Germinal center (tissue), 1 donor: ENCODE measurements at regions not wholly inside any gene's neighbourhood (a gene's known extent, or its start where the extent isn't known, plus 50 kb on each side); places are given as distances from the start of the nearest gene placed in this dataset.
"Not testable (repeated sequence)": the region's sequence is repeated elsewhere in the genome, so short reads cannot be mapped to it uniquely, and the experiment has no call there.

Experiments
- DNase-seq: peaks from one replicate; pipeline ENCODE4 v3.0.0; 2012; ENCODE audit warnings: mixed read lengths, low spot score

DNA sequence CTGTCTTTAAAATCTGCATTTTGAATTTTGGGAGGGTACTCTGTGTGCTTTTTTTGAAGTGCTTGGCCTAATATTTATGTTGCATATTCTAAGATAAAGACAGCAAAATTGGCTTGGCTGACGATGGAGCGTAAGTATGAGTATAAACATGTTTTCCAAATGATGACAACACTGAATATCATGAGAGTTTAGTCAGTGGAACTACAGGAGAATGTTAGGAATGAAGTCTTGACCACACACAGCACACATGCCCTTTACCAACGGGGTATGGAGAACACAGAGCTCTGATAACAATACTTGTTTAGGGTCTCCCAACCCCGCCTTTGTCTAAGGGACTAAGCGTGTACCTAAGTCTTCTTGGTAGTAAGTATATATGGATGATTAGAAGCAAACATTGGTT is 253.9 kb upstream of the FZD8 start:
- DNase-seq = no peak

DNA sequence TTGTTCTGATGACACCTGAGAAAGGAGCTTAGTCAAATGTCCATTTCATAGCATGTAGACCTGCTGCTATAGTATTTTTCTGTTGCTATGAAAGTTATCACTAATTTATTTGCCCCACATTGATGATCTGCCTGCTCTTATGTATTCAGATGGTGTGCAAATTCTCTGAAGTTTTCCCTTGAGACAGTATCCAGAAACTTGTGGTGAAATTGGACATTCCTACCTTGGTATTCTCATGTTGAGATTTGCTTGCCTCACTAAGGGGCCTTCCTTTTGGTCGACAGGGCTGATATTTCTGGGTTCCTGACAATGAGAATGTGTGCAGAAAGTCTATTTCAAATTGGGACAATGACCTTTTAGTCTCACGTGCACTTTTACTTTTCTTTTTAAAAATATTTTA is 253.2 kb upstream of the FZD8 start:
- DNase-seq = no peak

DNA sequence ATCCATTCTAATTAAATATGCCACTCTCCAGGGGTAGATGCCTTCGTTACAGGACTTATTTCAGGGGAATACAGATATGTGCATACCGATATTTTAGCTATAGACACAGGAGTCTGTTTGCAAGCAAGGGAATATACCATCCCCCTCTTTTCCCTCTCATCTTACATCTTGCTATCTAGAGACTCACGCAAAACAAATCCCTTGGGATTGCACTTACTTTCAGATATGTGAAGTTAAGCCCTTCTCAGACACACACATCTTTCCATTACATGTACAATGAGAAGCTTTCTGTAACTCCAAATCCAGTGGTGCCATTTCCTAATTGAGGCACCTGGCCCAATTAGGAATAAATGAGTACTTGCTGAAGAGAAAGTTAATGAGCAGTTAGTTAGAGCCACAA is 250.4 kb upstream of the FZD8 start:
- DNase-seq = no peak

DNA sequence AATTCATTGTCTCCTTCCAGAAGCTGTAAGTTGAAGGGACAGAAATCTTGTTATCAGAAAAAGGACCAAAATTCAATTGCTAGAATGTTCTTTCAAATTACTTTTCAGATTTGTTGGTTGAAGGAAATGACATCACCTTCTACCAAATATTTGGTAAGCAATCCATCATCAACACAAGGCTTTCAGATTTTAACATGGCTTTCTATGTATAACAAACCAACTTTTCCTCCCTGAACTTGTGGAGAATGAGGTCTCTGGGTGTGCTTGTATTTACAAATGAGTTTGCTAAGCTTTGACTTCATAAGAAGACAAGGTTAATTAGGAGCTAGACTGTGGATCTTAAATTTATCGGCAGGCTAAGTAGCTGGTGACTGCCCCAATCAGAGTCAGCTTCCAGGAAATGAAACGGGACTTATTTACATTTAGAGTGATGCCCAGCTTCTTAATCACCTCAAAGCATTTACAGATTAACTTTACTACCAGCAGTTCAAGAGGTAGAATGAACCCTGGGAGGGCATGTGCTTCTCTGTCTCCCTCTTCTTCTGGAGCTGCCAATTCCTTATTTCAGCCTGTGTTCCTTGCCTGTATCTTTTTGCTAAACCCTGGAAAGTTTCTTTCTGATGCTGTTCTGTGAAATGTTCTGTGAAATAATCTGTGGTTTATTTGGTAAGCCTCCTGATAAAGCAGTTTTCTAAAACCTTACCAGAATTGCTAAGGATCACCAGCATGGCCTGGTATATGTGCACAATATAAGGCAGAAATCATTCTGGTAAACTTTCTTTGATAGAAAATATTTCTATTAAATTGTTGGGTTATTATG is 248.8 kb upstream of the FZD8 start:
- DNase-seq = no peak

DNA sequence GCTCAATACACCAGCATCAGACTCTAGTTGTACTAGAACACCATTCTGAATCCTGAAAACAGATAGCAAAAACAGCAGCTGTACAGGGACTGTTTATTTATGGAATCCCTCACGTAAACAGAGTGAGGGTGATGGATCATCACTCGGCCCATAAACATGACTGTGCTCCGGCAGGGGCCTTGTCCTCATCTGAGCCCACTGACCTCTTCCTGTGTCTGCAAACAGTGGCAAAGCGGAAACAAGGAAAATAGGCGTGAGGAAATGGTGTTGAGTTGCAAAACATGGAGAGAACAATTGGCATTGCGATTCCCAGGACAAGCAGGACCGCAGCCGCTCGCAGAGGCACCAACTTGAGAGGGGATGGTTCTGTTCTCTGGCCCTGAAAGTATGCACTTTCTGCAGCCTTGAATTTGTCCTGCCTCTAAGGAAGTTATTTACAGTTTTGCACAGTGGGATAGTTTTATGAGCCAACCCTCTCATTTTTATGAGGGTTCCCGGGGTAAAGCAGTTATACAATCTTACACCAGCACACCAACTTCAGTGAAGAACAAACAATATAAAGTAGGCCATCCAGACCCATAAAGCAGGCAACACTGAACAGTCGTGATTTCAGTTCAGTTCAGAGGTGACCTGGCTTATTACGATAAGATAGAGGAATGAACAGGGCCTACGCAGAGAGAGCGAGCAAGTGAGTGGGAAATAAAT is 248.0 kb upstream of the FZD8 start:
- DNase-seq = no peak

DNA sequence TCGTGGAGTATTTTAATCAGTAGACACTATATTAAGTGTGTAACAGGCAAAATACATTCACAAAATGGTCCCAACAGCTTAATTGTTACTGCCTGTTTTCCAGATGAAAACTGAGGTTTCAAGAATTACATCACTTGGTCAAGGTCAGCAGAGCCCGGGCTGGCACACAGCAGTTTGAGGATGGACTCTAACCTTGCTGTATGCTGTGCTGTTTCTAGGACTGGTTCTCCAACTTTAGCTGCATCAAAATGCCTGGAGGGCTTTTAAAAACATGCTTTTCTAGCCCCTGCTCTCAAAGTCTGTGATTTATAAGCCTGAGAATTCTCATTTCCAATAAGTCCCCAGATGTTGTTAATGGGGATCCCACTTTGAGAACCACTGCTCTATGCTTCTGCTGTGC is 247.1 kb upstream of the FZD8 start:
- no peak for DNase-seq

DNA sequence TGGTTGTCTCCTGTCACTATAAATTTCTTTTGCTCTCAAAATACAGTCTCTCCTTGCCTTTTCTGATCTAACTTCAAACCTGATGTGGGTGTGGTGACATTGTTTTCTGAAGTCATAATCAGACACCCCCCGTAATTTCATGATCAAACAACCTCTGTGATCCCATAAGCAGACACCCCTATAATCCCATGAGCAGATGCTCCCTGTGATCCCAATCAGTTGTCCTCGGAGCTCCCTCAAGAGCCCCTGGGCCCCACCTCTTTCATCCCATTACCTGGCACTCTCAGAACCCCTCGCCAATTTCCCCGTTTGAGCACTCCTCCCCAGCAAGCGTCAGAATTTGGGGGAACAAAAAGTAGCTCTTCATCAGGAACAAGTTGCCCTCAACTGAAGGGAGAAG is 246.3 kb upstream of the FZD8 start:
- DNase-seq = no peak

DNA sequence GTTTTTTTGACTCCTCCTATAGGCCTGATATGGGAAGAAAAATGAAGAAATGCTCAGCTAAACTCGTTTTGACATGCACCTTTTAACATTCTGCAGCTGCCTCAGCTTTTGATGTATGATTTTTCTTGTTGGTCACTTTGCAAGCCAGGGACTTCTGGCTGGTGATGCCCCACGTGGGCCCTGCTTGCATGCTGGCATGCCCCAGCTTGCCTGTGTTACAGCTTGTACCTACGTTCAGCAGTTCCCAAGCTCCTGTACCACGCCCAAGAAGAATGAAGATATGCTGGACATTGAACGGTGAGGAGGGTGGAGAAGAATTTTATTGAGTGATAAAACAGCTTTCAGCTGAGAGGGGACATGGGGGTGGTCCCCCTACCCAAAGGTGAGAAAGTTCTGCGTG is 245.6 kb upstream of the FZD8 start:
- DNase-seq = no peak

DNA sequence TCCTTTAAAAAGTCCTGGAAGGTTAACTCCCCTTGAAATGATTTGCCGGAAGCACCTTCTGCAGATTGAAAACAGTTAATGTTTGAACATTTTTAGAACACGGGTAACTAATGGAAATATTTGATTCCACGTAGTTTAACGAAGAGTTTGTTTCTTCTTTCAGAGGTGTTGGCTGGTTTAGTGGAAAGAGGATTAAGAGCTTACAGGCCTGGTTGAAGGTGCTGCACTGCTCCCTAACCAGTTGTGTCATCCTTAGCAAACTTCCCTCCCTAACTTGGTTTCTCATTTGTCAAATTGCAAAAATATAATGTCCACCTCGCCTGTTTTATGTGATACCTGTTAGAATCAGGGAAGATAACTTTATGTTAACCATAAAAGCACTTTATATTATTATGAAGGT is 243.0 kb upstream of the FZD8 start:
- DNase-seq = no peak

DNA sequence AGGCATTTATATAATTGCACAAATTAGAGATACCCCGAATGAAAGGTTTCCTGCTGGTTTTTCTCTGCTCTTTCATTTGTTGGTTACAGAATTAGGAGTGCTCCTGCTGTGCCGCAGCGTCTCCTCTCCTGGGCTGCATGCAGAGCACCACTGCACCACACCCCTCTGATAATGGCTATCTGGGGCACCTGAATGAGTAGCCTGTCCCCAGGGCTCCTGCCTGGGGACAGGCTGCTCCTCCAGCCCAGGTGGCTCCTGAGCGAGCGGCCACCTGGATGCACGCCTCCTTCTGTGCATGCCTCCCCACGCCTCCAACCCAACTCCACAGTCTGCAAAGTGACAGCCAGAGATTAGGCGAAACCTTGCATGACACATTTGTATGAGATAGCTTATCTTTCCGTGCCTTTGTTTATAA is 242.6 kb upstream of the FZD8 start:
- DNase-seq = no peak

DNA sequence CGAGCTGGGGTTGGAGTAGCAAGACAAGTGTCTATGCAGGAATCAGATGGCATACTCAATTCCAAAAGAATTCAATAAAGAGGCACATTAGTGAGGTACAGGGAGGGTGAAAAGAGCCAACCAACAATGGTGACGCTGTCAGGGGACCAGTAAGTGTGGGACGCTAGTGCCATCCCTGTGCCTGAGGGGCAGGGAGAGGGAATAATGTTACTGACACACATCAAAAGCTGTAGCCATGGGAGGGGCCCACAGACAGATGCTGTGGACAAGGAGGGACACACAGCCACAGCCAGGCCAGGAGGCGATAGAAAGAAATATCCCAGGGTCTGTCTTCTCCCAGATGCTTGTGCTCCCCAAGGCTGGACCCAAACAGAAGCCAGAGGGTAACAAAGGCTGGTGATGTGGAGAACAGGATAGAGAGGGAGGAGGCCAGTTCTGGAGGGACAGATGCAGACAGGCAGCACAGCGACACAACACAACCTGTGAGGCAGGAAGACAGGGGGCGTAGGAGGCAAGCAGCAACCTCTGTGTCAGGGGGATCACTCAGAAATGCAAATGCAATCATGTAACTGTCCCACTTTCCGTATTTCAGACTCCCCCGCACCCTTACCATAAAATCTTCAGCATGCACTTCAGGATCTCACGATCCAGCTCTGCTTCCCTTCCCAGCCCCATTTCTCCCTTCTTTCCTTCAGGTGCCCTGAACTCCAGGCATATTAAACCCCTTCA is 240.5 kb upstream of the FZD8 start:
- no peak for DNase-seq

DNA sequence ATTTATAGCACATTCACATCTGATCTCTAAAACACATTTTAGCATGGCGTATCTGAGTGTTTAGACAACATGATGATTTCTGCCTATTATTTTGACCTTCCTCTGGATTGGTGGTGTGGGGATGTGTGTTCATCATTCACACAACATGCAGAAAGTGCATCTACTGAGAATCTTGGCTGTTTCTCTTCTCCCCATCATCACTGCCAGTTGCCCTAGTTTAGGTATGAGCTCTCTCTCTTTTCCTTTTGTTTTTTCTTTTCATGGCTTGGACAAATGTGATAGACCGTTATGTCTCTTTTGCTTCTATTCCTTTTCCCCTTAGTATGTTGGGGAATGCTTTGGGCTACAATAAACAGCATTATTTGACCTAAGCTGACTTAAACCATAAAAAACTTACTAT is 239.2 kb upstream of the FZD8 start:
- no peak for DNase-seq

DNA sequence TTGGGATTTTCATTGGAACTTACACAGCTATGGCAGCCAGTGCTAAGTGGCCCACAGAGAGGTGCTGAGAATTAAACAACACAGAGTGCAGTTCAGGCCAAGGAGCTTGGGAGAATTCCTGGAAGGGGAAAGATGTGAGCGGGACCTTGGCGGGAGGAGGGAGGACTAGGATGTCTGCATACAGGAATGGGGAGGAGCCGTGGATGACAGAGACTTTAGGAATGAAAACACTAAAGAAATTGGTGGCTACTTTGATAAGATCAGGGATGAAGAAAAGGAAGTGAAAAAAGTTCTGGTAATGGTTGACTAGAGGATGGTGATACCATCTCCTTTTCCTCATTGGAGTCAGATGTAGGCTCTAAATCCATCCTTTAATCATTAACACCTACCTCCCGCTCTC is 234.2 kb upstream of the FZD8 start:
- DNase-seq = no peak

DNA sequence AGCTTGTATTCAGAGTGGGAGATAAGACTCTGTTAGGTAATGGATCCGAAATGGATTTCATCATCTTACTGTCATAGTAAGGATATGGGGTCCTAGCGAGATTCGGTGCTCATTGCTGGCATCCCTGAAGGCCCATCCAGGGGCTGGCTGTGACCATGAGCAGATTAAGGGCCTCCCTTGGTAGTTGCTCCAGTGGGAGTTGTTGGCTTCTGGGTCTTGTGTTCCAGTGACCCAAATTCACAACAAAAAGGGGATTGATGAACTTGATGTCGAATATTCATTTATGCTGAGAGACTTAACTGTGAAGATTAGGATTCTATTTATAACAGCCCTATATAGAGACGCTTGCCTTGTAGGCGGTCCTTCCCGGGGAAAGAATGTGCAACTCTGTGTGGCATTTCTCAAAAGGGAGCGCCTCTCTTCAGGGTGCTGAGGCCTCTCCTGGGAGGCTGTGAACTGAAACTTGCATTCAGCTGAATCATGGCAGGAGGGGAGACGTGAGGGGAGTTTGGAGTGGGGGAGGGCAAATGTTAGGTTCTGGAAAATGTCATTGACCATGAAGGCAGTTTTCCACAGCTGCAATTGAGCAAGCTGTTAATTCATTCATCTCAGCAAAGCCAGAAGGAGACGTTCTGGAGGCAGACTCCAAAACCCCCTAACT is 233.1 kb upstream of the FZD8 start:
- no peak for DNase-seq

DNA sequence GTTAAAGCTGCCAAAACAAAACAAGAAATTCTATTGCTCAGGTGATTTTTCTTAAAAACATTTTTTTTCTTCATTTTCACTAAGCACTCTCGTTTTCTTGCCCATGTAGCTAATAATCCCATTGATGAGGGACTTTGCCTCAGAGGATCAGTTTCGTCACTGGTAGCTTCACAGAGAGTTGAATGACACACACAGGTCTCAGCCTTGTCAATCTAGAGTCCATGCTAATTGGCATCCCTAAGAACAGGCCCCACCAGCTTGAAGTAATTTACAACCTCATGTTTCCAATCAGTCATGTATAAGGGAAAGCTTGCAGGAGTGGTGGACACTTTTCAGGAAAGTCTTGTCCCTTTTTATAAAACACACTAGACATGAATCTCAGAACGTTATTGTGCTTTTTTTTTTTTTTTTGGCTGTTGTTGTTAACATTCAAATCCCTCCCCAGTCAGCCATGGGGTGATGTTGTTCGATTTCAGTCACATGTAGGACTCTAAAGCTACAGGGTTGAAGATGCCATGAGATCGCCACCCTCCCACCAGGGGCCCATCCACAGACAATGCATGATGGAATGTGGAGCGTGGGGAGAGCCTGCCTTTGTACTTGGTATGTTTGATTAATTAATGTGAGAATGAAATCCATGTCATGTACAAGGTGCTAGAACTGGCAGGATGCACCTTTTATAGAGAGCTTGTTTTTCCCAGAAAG is 232.4 kb upstream of the FZD8 start:
- DNase-seq = no peak

DNA sequence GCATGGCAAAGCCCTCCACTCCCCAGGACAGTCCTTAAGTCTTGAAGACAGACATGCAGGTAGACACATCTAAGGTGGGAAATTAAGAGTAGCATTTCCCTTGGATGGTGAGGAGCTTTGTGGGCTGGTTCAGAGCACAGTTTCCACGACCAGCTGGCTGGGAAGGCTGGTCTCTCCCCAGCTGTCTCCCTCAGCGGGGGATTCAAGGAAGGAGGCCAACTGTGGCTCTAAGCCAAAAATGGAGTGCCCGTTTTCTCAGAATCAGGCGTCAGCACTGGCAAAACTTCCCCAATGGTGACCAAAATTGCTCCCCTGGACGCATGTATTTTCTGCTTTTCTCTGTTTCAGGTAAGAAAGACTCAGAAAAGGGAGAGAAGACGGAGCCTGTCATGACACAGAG is 230.6 kb upstream of the FZD8 start:
- no peak for DNase-seq

DNA sequence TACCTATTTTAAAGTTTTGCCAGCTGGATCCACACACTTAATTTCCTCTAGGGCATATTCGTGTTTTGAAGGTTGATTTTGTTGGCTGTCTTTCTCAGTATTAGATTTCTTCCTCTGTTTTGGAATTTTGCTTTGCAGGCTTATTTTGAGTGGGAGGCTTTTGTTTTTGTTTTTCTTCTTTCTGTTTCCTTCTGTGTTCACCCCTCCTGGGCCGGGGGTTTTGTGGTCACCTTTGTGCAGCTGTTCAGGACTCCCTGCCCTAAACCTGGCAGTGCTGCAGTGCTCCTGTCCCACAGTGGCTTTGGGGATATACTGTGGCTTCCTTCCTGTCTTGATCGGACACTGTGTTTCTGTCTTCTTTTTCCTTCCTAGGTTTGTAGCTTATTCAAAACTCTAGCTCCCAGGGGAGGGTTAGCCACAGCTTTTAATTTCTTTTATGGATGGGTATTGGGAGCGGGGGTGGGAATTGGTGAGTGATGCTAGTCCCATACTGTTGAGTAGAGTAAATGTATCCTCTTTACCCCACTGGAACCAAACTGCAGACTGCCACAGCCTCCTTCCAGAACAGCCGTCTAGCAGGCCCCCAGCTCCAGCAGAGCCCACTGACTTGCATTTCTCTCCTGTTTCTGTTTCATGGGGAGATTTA is 228.7 kb upstream of the FZD8 start:
- no peak for DNase-seq

DNA sequence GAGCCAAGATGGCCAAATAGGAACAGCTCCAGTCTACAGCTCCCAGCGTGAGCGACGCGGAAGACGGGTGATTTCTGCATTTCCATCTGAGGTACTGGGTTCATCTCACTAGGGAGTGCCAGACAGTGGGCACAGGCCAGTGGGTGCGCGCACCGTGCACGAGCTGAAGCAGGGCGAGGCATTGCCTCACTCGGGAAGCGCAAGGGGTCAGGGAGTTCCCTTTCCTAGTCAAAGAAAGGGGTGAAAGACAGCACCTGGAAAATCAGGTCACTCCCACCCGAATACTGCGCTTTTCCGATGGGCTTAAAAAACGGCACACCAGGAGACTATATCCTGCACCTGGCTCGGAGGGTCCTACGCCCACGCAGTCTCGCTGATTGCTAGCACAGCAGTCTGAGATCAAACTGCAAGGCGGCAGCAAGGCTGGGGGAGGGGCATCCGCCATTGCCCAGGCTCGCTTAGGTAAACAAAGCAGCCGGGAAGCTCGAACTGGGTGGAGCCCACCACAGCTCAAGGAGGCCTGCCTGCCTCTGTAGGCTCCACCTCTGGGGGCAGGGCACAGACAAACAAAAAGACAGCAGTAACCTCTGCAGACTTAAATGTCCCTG is 216.7 kb upstream of the FZD8 start:
- DNase-seq = not testable (repeated sequence)

DNA sequence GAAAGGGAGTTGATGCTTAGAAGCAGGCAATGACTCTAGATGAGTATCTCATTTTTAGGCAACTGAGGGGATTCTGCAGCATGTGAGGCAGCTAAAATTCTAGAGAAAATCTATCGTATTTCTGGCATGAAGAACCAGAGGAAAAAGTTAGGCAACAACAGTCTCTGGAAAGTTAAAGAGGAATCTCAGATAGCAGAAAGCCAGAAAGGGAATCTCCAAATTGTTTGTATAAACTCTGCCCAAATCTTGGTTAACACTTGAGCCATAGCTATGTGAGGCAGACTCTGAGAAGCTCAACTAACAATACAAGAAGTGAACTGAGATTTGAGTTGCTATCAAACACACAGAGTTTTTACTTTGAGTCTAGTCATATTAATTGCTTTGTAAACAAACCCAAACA is 215.8 kb upstream of the FZD8 start:
- no peak for DNase-seq

DNA sequence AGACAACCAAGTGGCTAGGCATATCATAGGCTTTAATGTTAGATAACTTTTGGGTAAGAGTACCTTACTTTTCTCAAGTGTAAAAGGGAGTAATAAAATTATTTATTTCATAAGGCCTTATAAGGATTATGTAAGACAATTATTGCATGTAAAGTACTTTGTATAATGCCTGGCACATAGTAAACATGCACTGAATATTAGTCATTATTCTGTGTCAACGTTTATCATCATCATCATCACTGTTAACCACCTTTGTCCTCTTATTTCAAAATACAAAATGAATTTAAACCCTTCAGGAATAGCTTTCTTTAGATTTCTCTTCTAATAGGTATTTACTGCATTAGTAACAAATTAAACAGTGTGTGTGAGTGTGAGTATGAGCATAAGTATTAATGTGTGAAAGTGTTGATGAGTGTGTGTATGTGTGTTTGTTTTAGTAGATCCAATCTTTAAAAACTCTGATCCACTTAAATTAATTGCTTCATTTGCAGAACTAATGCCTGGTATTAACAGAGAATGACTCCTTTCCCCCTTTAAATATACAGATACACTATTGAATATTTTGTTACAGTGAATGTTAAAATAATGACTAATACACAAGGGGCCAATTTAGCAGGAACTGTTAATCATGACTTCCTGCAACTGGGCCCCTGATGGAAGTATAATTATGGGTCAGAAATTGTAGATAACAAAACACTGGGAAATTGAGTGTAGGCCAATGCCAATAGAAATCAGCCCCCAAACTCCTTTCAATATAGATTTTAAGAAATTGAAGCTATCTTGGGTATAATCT is 213.3 kb upstream of the FZD8 start:
- DNase-seq = no peak
